ENCODE measurements at regions not wholly inside any gene's neighbourhood (a gene's known extent, or its start where the extent isn't known, plus 50 kb on each side); places are given as distances from the start of the nearest gene placed in this dataset.
"Not testable (repeated sequence)": the region's sequence is repeated elsewhere in the genome, so short reads cannot be mapped to it uniquely, and the experiment has no call there.

DNA sequence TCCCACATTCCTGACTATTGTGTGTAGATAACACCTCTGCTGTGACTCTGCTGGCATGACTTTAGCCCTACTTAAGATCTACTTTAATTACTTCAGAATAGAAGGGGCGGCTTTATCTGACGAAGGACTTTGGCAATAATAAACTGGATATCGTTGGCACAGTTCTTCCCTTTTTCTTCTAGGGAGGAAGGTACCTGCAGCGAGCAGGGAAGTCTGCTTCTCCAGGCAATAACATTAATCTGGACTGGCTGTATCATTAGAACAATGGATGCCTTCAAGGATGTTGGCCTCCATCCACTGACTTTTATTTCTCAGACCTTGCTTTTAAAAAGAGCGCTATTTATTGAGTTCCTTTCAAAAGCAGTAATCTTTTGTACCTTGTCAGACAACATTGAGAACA lies 172.6 kb upstream of the THSD7A start:
- TF ChIP-seq, protein P1, sequence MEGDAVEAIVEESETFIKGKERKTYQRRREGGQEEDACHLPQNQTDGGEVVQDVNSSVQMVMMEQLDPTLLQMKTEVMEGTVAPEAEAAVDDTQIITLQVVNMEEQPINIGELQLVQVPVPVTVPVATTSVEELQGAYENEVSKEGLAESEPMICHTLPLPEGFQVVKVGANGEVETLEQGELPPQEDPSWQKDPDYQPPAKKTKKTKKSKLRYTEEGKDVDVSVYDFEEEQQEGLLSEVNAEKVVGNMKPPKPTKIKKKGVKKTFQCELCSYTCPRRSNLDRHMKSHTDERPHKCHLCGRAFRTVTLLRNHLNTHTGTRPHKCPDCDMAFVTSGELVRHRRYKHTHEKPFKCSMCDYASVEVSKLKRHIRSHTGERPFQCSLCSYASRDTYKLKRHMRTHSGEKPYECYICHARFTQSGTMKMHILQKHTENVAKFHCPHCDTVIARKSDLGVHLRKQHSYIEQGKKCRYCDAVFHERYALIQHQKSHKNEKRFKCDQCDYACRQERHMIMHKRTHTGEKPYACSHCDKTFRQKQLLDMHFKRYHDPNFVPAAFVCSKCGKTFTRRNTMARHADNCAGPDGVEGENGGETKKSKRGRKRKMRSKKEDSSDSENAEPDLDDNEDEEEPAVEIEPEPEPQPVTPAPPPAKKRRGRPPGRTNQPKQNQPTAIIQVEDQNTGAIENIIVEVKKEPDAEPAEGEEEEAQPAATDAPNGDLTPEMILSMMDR (IDR thresholded peaks at IDR 0.05; ENCODE audit: unreplicated experiment): no peak
- no peak overlapping the region for H3K27ac Mint-ChIP-seq
- DNase-seq (ENCODE audit: low spot score, unreplicated experiment): no peak

DNA sequence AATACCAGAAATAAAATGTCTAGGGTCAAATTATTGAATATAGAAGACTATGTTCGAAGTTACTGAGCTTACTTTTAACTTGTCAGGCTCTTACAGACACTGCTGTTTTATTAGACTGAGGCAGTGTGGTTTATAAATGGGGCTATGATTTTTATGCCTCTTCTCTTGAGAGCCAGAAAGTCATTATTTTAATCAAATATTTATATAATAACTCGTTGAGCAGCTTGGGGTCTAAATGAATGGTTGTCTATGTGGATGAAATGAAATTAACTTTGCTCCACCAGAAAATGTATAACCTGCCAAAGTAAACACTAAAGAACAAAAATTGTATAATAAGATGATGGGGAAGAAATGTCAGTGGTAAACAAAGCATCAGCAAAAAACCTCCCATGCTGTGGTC lies 175.6 kb upstream of the THSD7A start:
- TF ChIP-seq, protein P1 (IDR thresholded peaks at IDR 0.05; ENCODE audit: unreplicated experiment): no peak
- DNase-seq (ENCODE audit: low spot score, unreplicated experiment): no peak
- Mint-ChIP-seq H3K9me3 (ENCODE audit: low read depth) (no peaks in the 10 kb centered on the region), H3K27me3 (no peaks in the 10 kb centered on the region), H3K4me3 (ENCODE audit: low read depth) (no peak overlapping the region), H3K4me1 (ENCODE audit: low read depth) (peaks cover 6% of the 10 kb centered on the region), H3K36me3 (ENCODE audit: insufficient read depth) (no peaks in the 10 kb centered on the region), H3K27ac (no peak overlapping the region)

More for the DNA sequence above, 172.6 kb upstream of the THSD7A start:
- H3K4me1 Mint-ChIP-seq (ENCODE audit: low read depth): peaks cover 5% of the 10 kb centered on the region
- H3K9me3 Mint-ChIP-seq (ENCODE audit: low read depth): no peaks in the 10 kb centered on the region
- no peak overlapping the region for H3K4me3 Mint-ChIP-seq (ENCODE audit: low read depth)
- H3K27me3 Mint-ChIP-seq: no peaks in the 10 kb centered on the region
- H3K36me3 Mint-ChIP-seq (ENCODE audit: insufficient read depth): no peaks in the 10 kb centered on the region

DNA sequence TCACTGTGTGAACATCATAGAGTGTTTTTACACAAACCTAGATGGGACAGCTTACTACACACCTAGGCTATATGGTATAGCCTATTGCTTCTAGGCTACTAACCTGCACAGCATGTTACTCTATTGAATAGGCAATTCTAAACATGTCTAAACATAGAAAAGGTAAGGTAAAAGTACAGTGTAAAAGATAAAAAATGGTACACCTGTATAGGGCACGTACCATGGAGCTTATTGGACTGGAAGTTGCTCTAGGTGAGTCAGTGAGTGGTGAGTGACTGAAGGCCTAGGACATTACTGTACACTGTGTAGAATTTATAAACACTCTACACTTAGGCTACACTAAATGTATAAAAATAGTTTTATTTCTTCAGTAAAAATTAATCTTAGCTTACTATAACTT lies 182.0 kb upstream of the THSD7A start:
- Mint-ChIP-seq H3K27me3 (no peaks in the 10 kb centered on the region), H3K4me1 (ENCODE audit: low read depth) (peaks cover 7% of the 10 kb centered on the region), H3K4me3 (ENCODE audit: low read depth) (no peak overlapping the region), H3K9me3 (ENCODE audit: low read depth) (no peaks in the 10 kb centered on the region), H3K36me3 (ENCODE audit: insufficient read depth) (no peaks in the 10 kb centered on the region), H3K27ac (no peak overlapping the region)
- TF ChIP-seq, protein P1 (IDR thresholded peaks at IDR 0.05; ENCODE audit: unreplicated experiment): no peak
- DNase-seq (ENCODE audit: low spot score, unreplicated experiment): no peak

DNA sequence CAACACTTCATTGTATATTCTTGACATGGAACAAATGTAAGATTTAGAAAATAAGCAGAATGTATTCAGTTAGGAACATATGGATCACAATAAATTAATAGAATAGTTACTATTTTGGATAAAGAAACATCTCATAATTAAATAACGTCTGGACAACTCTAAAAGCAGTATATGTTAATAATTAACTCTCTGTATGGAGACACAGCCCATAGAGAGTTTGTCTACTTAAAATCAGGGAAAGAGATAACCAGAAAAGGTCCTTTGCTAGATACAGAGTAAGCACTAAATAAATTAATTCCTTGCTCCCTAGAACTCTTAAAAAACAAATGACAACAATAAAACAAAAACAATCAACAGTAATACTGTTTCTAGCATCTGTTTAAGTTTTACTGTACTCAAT lies 184.4 kb upstream of the THSD7A start:
- Mint-ChIP-seq H3K9me3 (ENCODE audit: low read depth) (no peaks in the 10 kb centered on the region), H3K27me3 (no peaks in the 10 kb centered on the region), H3K36me3 (ENCODE audit: insufficient read depth) (no peaks in the 10 kb centered on the region), H3K27ac (no peak overlapping the region), H3K4me1 (ENCODE audit: low read depth) (peaks cover 4% of the 10 kb centered on the region), H3K4me3 (ENCODE audit: low read depth) (no peak overlapping the region)
- no peak for DNase-seq (ENCODE audit: low spot score, unreplicated experiment)
- TF ChIP-seq, protein P1 (IDR thresholded peaks at IDR 0.05; ENCODE audit: unreplicated experiment): no peak

DNA sequence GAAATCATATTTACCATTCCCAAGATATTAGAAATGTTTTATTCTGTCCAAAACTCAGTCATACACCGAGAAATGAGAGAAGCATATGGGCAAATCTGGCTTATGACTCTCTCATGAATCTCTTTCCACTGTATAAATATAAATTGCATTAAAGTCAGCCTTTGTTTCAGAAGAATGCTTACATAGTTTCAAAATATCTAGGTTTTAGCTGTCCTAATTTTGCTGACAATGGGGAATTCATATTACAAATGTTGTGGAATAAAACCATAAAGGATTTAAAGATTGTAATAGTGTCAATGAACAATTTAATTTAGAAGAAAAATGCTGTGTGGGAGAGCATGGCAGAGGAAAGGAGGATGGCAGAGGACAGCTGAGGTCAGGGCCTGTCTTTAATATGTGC lies 185.0 kb upstream of the THSD7A start:
- Mint-ChIP-seq H3K4me1 (ENCODE audit: low read depth) (peaks cover 6% of the 10 kb centered on the region), H3K27ac (no peak overlapping the region), H3K9me3 (ENCODE audit: low read depth) (no peaks in the 10 kb centered on the region), H3K27me3 (no peaks in the 10 kb centered on the region), H3K4me3 (ENCODE audit: low read depth) (no peak overlapping the region), H3K36me3 (ENCODE audit: insufficient read depth) (no peaks in the 10 kb centered on the region)
- DNase-seq (ENCODE audit: low spot score, unreplicated experiment): no peak
- TF ChIP-seq, protein P1 (IDR thresholded peaks at IDR 0.05; ENCODE audit: unreplicated experiment): no peak

DNA sequence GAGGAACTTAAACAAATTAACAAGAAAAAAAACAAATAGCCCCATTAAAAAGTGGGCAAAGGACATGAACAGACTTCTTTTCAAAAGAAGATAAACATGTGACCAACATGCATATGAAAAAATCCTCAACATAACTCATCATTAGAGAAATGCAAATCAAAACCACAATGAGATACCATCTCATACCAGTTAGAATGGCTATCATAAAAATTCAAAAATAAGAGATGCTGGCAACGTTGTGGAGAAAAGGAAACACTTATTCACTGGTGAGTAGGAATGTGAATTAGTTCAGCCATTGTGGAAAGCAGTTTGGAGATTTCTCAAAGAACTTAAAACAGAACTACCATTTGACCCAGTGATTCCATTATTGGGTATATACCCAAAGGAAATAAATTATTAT lies 189.1 kb upstream of the TMEM106B start:
- not testable (repeated sequence) for H3K4me3 Mint-ChIP-seq (ENCODE audit: low read depth); H3K9me3 Mint-ChIP-seq (ENCODE audit: low read depth); H3K36me3 Mint-ChIP-seq (ENCODE audit: insufficient read depth); DNase-seq (ENCODE audit: low spot score, unreplicated experiment); H3K27ac Mint-ChIP-seq; H3K27me3 Mint-ChIP-seq; H3K4me1 Mint-ChIP-seq (ENCODE audit: low read depth)
